AG09309 (cell line): ENCODE measurements at regions not wholly inside any gene's neighbourhood (a gene's known extent, or its start where the extent isn't known, plus 50 kb on each side); places are given as distances from the start of the nearest gene placed in this dataset.
"Not testable (repeated sequence)": the region's sequence is repeated elsewhere in the genome, so short reads cannot be mapped to it uniquely, and the experiment has no call there.

ENCODE experiments used
- DNase-seq: peaks from one replicate; pipeline ENCODE4 v3.0.0-alpha.2; 2010; ENCODE audit warnings: low read depth
- H3K4me3 ChIP-seq: 2 replicates; pipeline ENCODE4 v1.5.1; 2011; ENCODE audit warnings: mild to moderate bottlenecking, low read depth, low read length, moderate library complexity; ENCODE audit not compliant: control insufficient read depth
- TF ChIP-seq, protein P1 (sequence below): IDR thresholded peaks from 2 replicates; pipeline ENCODE4 v1.5.1; 2011; ENCODE audit warnings: mild to moderate bottlenecking, low read depth, low read length, inconsistent platforms; ENCODE audit not compliant: insufficient read depth, control insufficient read depth; ENCODE audit errors: missing control alignments

DNA sequence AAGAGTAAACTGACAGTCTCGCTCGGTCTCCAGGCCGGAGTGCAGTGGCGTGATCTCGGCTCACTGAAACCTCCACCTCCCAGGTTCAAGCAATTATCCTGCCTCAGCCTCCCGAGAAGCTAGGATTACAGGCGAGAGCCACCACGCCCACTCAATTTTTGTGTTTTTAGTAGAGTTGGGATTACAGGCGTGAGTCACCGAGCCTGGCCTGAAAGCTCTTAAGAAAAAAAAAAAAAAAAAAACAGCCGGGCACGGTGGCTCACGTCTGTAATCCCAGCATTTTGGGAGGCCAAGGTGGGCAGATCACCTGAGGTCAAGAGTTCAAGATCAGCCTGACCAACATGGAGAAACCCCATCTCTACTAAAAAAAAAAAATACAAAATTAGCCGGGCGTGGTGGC is 55.3 kb upstream of the THOC2 start:
- H3K4me3 ChIP-seq, DNase-seq: not testable (repeated sequence)

DNA sequence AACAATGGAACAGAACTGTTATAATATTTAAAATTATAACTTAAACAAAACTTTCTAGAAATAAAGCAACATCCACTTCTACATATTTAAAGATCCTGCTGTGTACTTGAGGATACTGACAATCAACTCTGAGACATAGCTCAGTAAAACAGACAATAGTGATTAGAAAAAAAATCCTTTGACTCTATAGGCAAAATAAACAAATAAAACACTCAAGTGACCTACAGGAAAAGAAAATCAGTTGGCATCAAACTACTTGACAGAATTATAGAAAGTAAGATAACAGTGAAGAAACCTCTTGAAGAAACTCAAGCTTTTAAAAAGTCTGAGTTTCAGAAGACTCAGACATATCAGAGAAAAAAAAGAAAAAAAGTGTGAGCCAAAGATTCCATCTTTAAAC is 55.9 kb upstream of the THOC2 start:
- TF ChIP-seq, protein P1, sequence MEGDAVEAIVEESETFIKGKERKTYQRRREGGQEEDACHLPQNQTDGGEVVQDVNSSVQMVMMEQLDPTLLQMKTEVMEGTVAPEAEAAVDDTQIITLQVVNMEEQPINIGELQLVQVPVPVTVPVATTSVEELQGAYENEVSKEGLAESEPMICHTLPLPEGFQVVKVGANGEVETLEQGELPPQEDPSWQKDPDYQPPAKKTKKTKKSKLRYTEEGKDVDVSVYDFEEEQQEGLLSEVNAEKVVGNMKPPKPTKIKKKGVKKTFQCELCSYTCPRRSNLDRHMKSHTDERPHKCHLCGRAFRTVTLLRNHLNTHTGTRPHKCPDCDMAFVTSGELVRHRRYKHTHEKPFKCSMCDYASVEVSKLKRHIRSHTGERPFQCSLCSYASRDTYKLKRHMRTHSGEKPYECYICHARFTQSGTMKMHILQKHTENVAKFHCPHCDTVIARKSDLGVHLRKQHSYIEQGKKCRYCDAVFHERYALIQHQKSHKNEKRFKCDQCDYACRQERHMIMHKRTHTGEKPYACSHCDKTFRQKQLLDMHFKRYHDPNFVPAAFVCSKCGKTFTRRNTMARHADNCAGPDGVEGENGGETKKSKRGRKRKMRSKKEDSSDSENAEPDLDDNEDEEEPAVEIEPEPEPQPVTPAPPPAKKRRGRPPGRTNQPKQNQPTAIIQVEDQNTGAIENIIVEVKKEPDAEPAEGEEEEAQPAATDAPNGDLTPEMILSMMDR: no peak
- H3K4me3 ChIP-seq: no peak overlapping the region
- DNase-seq: no peak

GRCh38 chrX:123797543-123798447 is 62.1 kb upstream of the XIAP start:
- no peak for DNase-seq
- TF ChIP-seq, protein P1: no peak

DNA sequence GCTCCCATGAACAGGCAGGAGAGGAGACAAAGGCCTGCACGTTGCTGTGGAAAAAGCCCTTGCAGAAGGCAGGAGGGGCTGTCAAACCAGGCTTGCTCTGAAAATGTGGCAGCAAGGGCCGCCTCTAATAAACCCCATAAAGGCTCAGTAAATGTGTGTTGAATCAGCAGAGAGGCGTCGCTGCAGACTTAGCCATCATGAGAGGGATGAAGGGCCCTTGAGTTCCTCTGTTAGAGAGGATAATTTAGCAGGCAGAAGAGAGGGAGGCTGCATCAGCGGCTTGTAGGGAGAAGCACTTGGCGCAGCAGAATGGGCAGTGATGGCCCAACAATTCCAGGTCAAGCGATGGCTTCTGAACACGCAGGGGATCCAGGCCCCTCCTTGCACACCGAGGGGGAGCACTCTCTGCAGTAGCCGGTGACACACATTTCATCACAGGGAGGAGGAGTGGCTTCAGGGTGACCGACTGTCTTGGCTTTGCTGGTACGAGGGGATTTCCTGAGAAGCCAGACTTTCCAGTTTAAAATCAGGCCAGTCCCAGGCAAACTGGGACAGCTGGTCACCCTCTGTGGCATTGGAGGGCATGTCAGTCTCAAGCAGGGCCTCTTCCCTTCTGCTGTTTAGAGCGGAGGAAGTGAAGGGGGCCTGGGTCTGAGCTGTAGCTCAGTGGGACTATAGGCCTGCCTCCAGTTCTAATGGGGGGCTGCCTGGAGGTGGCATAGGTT is 61.0 kb upstream of the XIAP start:
- DNase-seq, H3K4me3 ChIP-seq: not testable (repeated sequence)

More at GRCh38 chrX:123797543-123798447, 62.1 kb upstream of the XIAP start:
- no peak overlapping the region for H3K4me3 ChIP-seq

DNA sequence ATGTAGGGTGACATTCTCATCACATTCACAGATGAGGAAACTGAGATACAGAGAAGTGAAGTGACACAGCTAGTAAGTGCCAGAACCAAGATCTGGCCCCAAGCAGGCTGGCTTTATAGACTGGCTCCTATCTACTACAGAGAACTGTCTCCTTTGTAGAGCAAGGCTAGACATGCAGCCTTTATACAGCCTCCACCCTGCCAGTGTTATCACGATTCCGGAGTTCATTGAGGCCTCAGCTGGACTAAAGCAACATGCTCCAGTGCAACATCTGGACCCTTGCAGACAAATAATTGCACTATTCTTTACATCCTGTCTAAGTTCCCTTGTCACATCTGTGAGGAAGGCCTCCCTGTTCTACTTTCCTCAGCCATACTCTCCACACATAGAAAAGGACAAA is 58.0 kb upstream of the XIAP start:
- H3K4me3 ChIP-seq: no peak overlapping the region
- DNase-seq: no peak
- TF ChIP-seq, protein P1: no peak

DNA sequence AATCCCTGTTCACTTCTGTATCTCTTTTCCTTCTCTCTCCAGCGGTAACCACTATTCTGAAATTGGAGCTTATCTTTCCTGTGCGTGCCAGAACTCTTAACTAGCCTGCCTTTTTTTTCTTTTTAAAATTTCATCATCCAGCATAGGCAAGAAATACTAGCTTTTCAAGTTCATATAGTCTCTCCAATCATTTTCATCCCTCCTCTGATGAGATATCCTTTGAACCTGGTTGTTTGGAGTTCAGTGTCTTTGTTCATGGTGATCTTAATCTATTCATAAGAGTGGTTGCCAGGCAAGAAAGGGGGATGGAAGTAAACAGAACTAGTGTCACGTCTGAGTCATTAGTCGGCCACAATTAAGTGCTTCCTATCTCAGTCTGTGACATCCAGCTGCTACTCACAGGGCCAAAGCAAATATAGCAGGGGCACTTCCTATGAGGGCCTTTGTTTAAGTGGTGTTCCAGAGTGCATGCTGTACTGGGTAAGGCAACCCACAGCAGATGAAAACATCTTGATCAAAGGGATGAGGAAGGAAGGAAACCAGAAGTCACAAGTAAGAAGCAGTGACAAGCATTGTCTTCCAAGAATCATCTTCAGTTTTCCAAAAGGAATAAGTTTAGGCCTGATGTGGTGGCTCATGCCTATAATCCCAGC is 56.4 kb upstream of the XIAP start:
- no peak overlapping the region for H3K4me3 ChIP-seq
- TF ChIP-seq, protein P1: no peak
- DNase-seq: no peak

DNA sequence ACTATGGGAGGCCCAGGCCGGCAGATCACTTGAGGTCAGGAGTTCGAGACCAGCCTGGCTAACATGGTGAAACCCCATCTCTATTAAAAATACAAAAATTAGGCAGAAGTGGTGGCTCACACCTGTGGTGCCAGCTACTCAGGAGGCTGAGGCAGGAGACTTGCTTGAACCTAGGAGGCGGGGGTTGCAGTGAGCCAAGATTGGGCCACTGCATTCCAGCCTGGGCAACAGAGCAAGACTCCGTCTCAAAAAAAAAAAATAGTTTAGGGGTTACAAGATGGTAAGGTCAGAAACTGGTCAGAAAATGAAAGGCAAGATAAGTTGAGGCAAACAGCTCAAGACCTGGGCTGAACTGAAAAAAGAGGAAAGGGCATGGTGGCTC is 55.9 kb upstream of the XIAP start:
- DNase-seq: not testable (repeated sequence)

DNA sequence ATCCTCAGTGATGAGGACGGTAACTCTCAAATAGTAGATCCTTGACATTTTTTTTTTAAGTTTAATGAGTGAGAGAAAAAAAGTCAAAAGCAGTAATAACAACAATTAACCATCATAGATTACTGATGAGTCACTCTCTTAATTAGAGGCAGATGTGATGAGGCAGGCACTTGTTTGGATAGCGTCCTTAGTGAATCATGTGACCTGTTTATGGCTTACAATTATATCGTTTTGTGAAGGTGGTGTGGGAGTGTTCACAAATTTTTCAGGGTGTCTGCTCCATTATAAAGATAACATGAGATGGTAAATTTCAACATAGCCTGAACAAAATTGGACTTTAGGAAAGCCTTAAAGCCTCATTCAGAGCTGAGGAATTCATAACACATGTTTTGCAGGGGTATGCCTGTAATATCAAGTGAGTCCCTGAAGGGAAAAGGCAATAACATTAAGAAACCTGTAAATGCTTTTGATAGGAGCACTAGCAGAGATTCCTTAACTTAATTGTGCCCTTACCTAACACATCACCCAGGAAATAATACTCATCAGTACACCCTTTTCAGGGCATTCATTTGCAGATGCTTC is 51.9 kb upstream of the XIAP start:
- H3K4me3 ChIP-seq: no peak overlapping the region
- TF ChIP-seq, protein P1: no peak
- peak; percentile 51 for DNase-seq

More for the DNA sequence above, 55.9 kb upstream of the XIAP start:
- H3K4me3 ChIP-seq: not testable (repeated sequence)
